IMR-90 (cell line): ENCODE measurements at regions not wholly inside any gene's neighbourhood (a gene's known extent, or its start where the extent isn't known, plus 50 kb on each side); places are given as distances from the start of the nearest gene placed in this dataset.

Experiments used
- ATAC-seq: fragments of 200-7000 bp; cut with Tn5 transposase; 2 replicates; pipeline ENCODE4 v1.9.1; 2020; ENCODE audit warnings: low read depth, mild to moderate bottlenecking, moderate library complexity
- BruUV-seq: library from RNA; stranded (reverse); fragments of 400-500 nt; replicated peaks from 2 replicates; lab custom pipeline; 2021; lab: Mats Ljungman, UMichigan
- CTCF ChIA-PET: fragments of 300-600 bp; formaldehyde crosslinking; extraction: SDS; loops from one replicate; lab custom pipeline; 2021; ENCODE audit warnings: antibody characterized with exemption; lab: Yijun Ruan, JAX
- POLR2A ChIA-PET: fragments of 300-600 bp; sonication (Branson Sonifier 250); formaldehyde crosslinking; loops from one replicate; lab custom pipeline; 2022; ENCODE audit warnings: antibody characterized with exemption; ENCODE audit not compliant: unreplicated experiment; lab: Charles Lee
- DNase-seq: peaks from one replicate; pipeline ENCODE4 v3.0.0; 2013
- H2AFZ ChIP-seq: replicated peaks from 2 replicates; pipeline ENCODE3; 2013; ENCODE audit warnings: low read length, mild to moderate bottlenecking; ENCODE audit not compliant: poor library complexity
- H2AK5ac ChIP-seq: 2 replicates; pipeline ENCODE4 v1.6.1; 2013; ENCODE audit warnings: low read depth, low read length, inconsistent platforms
- H2AK9ac ChIP-seq: replicated peaks from 2 replicates; pipeline ENCODE3; 2013; ENCODE audit warnings: mild to moderate bottlenecking, low read depth, low read length, moderate library complexity; ENCODE audit not compliant: poor library complexity
- H2BK120ac ChIP-seq: 2 replicates; pipeline ENCODE4 v1.6.1; 2013; ENCODE audit warnings: low read depth, low read length, inconsistent platforms
- H2BK15ac ChIP-seq: 3 replicates; pipeline ENCODE4 v1.6.1; 2013; ENCODE audit warnings: low read depth, low read length, inconsistent platforms
- H2BK20ac ChIP-seq: 2 replicates; pipeline ENCODE4 v1.6.1; 2013; ENCODE audit warnings: low read depth, mild to moderate bottlenecking, inconsistent platforms, low read length, moderate library complexity
- H2BK5ac ChIP-seq: 2 replicates; pipeline ENCODE4 v1.6.1; 2013; ENCODE audit warnings: mild to moderate bottlenecking, low read depth, low read length, inconsistent platforms; ENCODE audit not compliant: poor library complexity, severe bottlenecking
- H3K14ac ChIP-seq: replicated peaks from 2 replicates; pipeline ENCODE4 v1.6.1; 2013; ENCODE audit warnings: low read depth, low read length, inconsistent platforms
- H3K18ac ChIP-seq: 2 replicates; pipeline ENCODE4 v1.6.1; 2013; ENCODE audit warnings: low read depth, low read length, control low read depth
- H3K23ac ChIP-seq: 2 replicates; pipeline ENCODE4 v1.6.1; 2013; ENCODE audit warnings: low read depth, low read length, inconsistent platforms
- H3K27ac ChIP-seq: 2 replicates; pipeline ENCODE4 v1.5.1; 2013; ENCODE audit warnings: mild to moderate bottlenecking, control low read depth, low read length; ENCODE audit not compliant: insufficient read depth
- H3K27me3 ChIP-seq: 2 replicates; pipeline ENCODE4 v1.6.1; 2013; ENCODE audit warnings: low read length; ENCODE audit not compliant: control insufficient read depth, insufficient read depth
- H3K36me3 ChIP-seq: 2 replicates; pipeline ENCODE4 v1.6.1; 2013; ENCODE audit warnings: low read length, mixed read lengths; ENCODE audit not compliant: control insufficient read depth, insufficient read depth
- H3K4ac ChIP-seq: 2 replicates; pipeline ENCODE4 v1.6.1; 2013; ENCODE audit warnings: low read depth, low read length, inconsistent platforms
- H3K4me1 ChIP-seq: 2 replicates; pipeline ENCODE4 v1.6.1; 2013; ENCODE audit warnings: low read length, mixed read lengths; ENCODE audit not compliant: control insufficient read depth, insufficient read depth
- H3K4me2 ChIP-seq: 2 replicates; pipeline ENCODE4 v1.6.1; 2013; ENCODE audit warnings: low read depth, mild to moderate bottlenecking, control low read depth, low read length, moderate library complexity
- H3K4me3 ChIP-seq: 2 replicates; pipeline ENCODE4 v1.5.1; 2013; ENCODE audit warnings: low read depth, mild to moderate bottlenecking, control low read depth, low read length, moderate library complexity; ENCODE audit not compliant: insufficient read depth
- H3K56ac ChIP-seq: 2 replicates; pipeline ENCODE4 v1.6.1; 2013; ENCODE audit warnings: low read length, inconsistent platforms; ENCODE audit not compliant: insufficient read depth; ENCODE audit errors: extremely low read depth
- H3K79me1 ChIP-seq, 2 experiments: 2 replicates each; pipeline ENCODE4 v1.6.1; 2013; ENCODE audit warnings: low read length in 2 of 2, inconsistent platforms in 1 of 2, low read depth in 1 of 2
- H3K9ac ChIP-seq: 2 replicates; pipeline ENCODE4 v1.6.1; 2013; ENCODE audit warnings: low read depth, low read length, control low read depth
- H3K9me1 ChIP-seq: 2 replicates; pipeline ENCODE4 v1.6.1; 2013; ENCODE audit warnings: low read length, inconsistent platforms; ENCODE audit not compliant: insufficient read depth
- H3K9me3 ChIP-seq: 2 replicates; pipeline ENCODE4 v1.6.1; 2013; ENCODE audit warnings: low read length; ENCODE audit not compliant: control insufficient read depth, insufficient read depth
- H4K20me1 ChIP-seq: 2 replicates; pipeline ENCODE4 v1.6.1; 2013; ENCODE audit warnings: low read length, inconsistent platforms; ENCODE audit not compliant: insufficient read depth
- H4K5ac ChIP-seq: 2 replicates; pipeline ENCODE4 v1.6.1; 2013; ENCODE audit warnings: mild to moderate bottlenecking, low read depth, low read length, control low read depth
- H4K8ac ChIP-seq, 2 experiments: 2 replicates each; pipeline ENCODE4 v1.6.1; 2013; ENCODE audit warnings: low read depth in 2 of 2, low read length in 2 of 2, control low read depth in 1 of 2, inconsistent platforms in 1 of 2
- H4K91ac ChIP-seq: 2 replicates; pipeline ENCODE4 v1.6.1; 2013; ENCODE audit warnings: low read depth, low read length, inconsistent platforms; ENCODE audit not compliant: insufficient read depth
- CTCF ChIP-seq: conservative IDR thresholded peaks from 2 replicates; pipeline ENCODE4 v1.5.1; 2012; ENCODE audit warnings: mild to moderate bottlenecking, low read depth, low read length, improper control_type of control experiment
- ELK1 ChIP-seq: fragments of 150-350 bp; IDR thresholded peaks from 2 replicates; pipeline ENCODE4 v1.6.1; 2016; ENCODE audit warnings: low read depth, mild to moderate bottlenecking, low read length, moderate library complexity, borderline replicate concordance
- FOS ChIP-seq: fragments of 150-350 bp; IDR thresholded peaks from 2 replicates; pipeline ENCODE4 v1.6.1; 2016; ENCODE audit warnings: low read depth, low read length
- MAFK ChIP-seq: IDR thresholded peaks from 2 replicates; pipeline ENCODE4 v1.6.1; 2012; ENCODE audit warnings: low read depth, low read length, improper control_type of control experiment
- MAZ ChIP-seq: IDR thresholded peaks from 2 replicates; pipeline ENCODE4 v1.6.1; 2012; ENCODE audit warnings: low read depth, mild to moderate bottlenecking, low read length, improper control_type of control experiment, moderate library complexity, borderline replicate concordance
- MXI1 ChIP-seq: IDR thresholded peaks from 2 replicates; pipeline ENCODE4 v1.6.1; 2012; ENCODE audit warnings: low read depth, mild to moderate bottlenecking, low read length, moderate library complexity, borderline replicate concordance
- POLR2A ChIP-seq: IDR thresholded peaks from 2 replicates; pipeline ENCODE4 v1.6.1; 2012; ENCODE audit warnings: mild to moderate bottlenecking, low read depth, low read length
- USF2 ChIP-seq: fragments of 150-350 bp; IDR thresholded peaks from 2 replicates; pipeline ENCODE4 v1.6.1; 2017; ENCODE audit warnings: mild to moderate bottlenecking, antibody characterized with exemption, low read length, low read depth
- WGBS, 2 experiments: methylation state at CpG; one replicate each; pipeline versions ENCODE4 v1.1.5 to v1.1.7; 2013; ENCODE audit warnings: missing lambda C conversion rate in 2 of 2; ENCODE audit not compliant: insufficient read length in 1 of 2; ENCODE audit errors: extremely low coverage in 2 of 2; 5-methylcytosine and 5-hydroxymethylcytosine counted together
- dilution Hi-C: fragments of 300-500 bp; cut with HindIII; formaldehyde crosslinking; loops from one replicate; pipeline ENCODE4 v1.14.3; 2018; ENCODE audit warnings: low sequenced_read_pairs; ENCODE audit not compliant: unreplicated experiment
- in situ Hi-C: fragments of 300-500 bp; cut with MboI; formaldehyde crosslinking; loops from 3 replicates; pipeline ENCODE4 v1.14.3; 2019; ENCODE audit warnings: low sequenced_read_pairs, inconsistent platforms, mixed read lengths
- intact Hi-C: fragments of 100-400 bp; cut with micrococcal nuclease; formaldehyde crosslinking; loops from 2 replicates; pipeline ENCODE4 v1.10.0; 2022

- Histone ChIP-seq H2BK5ac (no peak overlapping the region), H3K9ac (no peak overlapping the region), H4K91ac (no peak overlapping the region), H3K9me3 (peaks cover 4% of the 10 kb centered on the region; the same call in 1 of the 2 replicates), H3K27ac (no peak overlapping the region), H2BK20ac (no peak overlapping the region), H3K36me3 (no peaks in the 10 kb centered on the region), H2BK15ac (no peak overlapping the region), H3K4me1 (no peaks in the 10 kb centered on the region), H2AK9ac (peak overlapping the region; percentile 42), H3K14ac (no peak overlapping the region), H3K18ac (no peak overlapping the region), H4K5ac (no peak overlapping the region), H2AFZ (no peak overlapping the region), H3K23ac (no peak overlapping the region), H4K20me1 (no peaks in the 10 kb centered on the region), H2AK5ac (no peak overlapping the region), H3K56ac (no peak overlapping the region), H3K27me3 (no peaks in the 10 kb centered on the region), H3K4me2 (no peak overlapping the region), H4K8ac (no peak overlapping the region), H2BK120ac (no peak overlapping the region), H3K9me1 (no peaks in the 10 kb centered on the region), H3K4me3 (no peak overlapping the region), H3K79me1 (no peaks in the 10 kb centered on the region), H3K4ac (no peak overlapping the region)
- in situ Hi-C loops (no loop called here), dilution Hi-C loops (no loop called here), intact Hi-C loops (no loop called here)
- ChIA-PET POLR2A (no interaction called here), CTCF (no interaction called here)
- TF ChIP-seq MAFK (no peak), CTCF (no peak), POLR2A (no peak), MAZ (no peak), MXI1 (no peak), USF2 (no peak), ELK1 (no peak), FOS (no peak)
- WGBS, 2 experiments, result 50% methylated on average over 2 of the region's 8 CpGs; no CpG with 5 or more reads in 1 of the 2 experiments
- no TSS peak for BruUV-seq
- ATAC-seq, result no peak
- no peak for DNase-seq
These were observed 280.4 kb downstream of the HAPSTR1 start for GRCh38 chr16:9371713-9372448.
